D721Med (cell line): ENCODE measurements at regions not wholly inside any gene's neighbourhood (a gene's known extent, or its start where the extent isn't known, plus 50 kb on each side); places are given as distances from the start of the nearest gene placed in this dataset.

Source experiments
- DNase-seq: peaks from one replicate; pipeline ENCODE4 v3.0.0; 2011; ENCODE audit warnings: low spot score; ENCODE audit not compliant: insufficient read length
- FAIRE-seq: peaks from 2 replicates; lab custom pipeline; 2011; peaks lifted over from hg19 to GRCh38; lab: Jason Lieb, UNC
- TF ChIP-seq, protein P1 (sequence below): IDR thresholded peaks from 2 replicates; pipeline ENCODE4 v1.5.1; 2012; ENCODE audit warnings: mild to moderate bottlenecking, control low read depth; ENCODE audit not compliant: insufficient read depth; ENCODE audit errors: missing control alignments

DNA sequence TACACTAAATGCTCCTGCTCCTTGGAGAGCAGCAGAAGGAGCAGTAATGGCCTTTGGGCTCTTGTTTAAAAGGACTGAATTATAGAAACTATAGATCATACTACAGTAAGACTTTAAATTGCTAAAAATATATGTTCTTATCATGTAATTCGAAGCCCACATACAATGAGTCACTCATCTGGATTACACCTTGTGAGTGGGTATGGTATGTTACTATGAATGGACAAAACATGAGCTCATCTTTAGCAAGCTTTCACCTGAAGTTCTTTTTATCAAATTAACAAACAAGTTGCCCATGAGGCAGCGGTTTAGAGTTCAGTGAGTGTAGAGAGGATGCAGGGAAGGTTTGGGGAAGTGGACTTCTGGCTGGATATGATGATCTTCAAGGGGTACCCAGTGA lies 114.4 kb upstream of the CCN2 start:
- no peak for FAIRE-seq
- TF ChIP-seq, protein P1, sequence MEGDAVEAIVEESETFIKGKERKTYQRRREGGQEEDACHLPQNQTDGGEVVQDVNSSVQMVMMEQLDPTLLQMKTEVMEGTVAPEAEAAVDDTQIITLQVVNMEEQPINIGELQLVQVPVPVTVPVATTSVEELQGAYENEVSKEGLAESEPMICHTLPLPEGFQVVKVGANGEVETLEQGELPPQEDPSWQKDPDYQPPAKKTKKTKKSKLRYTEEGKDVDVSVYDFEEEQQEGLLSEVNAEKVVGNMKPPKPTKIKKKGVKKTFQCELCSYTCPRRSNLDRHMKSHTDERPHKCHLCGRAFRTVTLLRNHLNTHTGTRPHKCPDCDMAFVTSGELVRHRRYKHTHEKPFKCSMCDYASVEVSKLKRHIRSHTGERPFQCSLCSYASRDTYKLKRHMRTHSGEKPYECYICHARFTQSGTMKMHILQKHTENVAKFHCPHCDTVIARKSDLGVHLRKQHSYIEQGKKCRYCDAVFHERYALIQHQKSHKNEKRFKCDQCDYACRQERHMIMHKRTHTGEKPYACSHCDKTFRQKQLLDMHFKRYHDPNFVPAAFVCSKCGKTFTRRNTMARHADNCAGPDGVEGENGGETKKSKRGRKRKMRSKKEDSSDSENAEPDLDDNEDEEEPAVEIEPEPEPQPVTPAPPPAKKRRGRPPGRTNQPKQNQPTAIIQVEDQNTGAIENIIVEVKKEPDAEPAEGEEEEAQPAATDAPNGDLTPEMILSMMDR, result no peak
- DNase-seq, result no peak

GRCh38 chr6:132063738-132064137 lies 112.6 kb upstream of the CCN2 start:
- TF ChIP-seq, protein P1, result no peak
- no peak for FAIRE-seq

GRCh38 chr6:132063204-132063603 lies 112.0 kb upstream of the CCN2 start:
- TF ChIP-seq, protein P1, result no peak
- DNase-seq (no peak), FAIRE-seq (no peak)

More at GRCh38 chr6:132063738-132064137, 112.6 kb upstream of the CCN2 start:
- no peak for DNase-seq

- TF ChIP-seq, protein P1, result no peak
- no peak for DNase-seq
- no peak for FAIRE-seq
Observed at GRCh38 chr6:132062626-132063025, 111.5 kb upstream of the CCN2 start.

DNA sequence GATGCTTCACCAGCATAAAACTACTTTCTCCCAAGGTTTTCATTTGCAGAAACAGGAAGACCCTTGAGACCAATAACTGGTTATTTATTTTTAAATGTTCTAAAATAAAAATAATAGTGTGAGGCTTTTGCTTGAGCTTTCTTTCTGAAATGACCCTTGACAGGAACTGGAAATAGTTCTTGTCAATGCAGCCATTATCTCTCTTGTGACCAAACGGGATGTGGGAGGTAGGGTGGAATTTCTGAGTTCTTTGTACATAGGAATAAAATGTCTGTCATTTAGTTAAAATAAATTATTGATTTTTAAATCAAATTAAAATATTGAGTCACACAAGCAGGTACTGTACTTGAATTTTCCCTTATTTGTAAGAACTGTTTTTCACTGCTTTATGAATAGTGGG lies 110.2 kb upstream of the CCN2 start:
- FAIRE-seq (no peak), DNase-seq (no peak)

GRCh38 chr6:132060591-132060990 lies 109.4 kb upstream of the CCN2 start:
- DNase-seq, result no peak
- TF ChIP-seq, protein P1, result no peak
- FAIRE-seq, result no peak

More for the DNA sequence above, 110.2 kb upstream of the CCN2 start:
- TF ChIP-seq, protein P1, result no peak

DNA sequence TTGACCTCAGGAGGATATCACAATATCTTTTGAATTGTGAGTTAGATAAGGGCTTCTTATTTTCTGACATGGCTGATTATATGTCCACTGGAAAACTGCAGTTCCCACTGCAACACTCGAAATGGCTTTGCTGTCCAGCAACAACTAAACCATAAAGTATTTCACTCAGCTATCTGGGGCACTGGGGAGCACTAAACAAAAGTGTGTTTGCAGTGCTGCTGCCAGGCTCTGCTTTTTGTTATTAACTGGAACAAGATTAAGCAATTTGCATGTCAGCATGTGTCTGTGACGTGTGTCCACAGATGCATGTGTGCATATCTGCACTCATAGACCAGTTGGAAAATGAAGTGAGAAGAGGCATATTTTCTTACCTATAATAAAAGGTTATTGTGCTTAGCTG lies 107.8 kb upstream of the CCN2 start:
- TF ChIP-seq, protein P1, result no peak
- no peak for DNase-seq
- FAIRE-seq, result no peak
